DND-41 (cell line): ENCODE measurements at regions not wholly inside any gene's neighbourhood (a gene's known extent, or its start where the extent isn't known, plus 50 kb on each side); places are given as distances from the start of the nearest gene placed in this dataset.

Source experiments
- ATAC-seq: fragments of 200-7000 bp; cut with Tn5 transposase; 3 replicates; pipeline ENCODE4 v1.9.1; 2021; ENCODE audit warnings: low read depth; ENCODE audit not compliant: insufficient read depth
- DNase-seq: peaks from one replicate; pipeline ENCODE4 v3.0.0-alpha.2; 2020
- H2AFZ ChIP-seq: 2 replicates; pipeline ENCODE4 v1.6.0; 2012; ENCODE audit warnings: low read depth, low read length
- H3K27ac ChIP-seq: 2 replicates; pipeline ENCODE4 v1.5.1; 2012; ENCODE audit warnings: low read length, inconsistent platforms
- H3K27me3 ChIP-seq: fragments of 200-600 bp; sonication (generic); 2 replicates; pipeline ENCODE4 v1.6.0; 2012; ENCODE audit warnings: low read length, mild to moderate bottlenecking, inconsistent platforms; ENCODE audit not compliant: insufficient read depth, poor library complexity
- H3K36me3 ChIP-seq: 2 replicates; pipeline ENCODE4 v1.5.1; 2012; ENCODE audit warnings: low read length, inconsistent platforms; ENCODE audit not compliant: insufficient read depth
- H3K4me1 ChIP-seq: 2 replicates; pipeline ENCODE4 v1.5.1; 2012; ENCODE audit warnings: mild to moderate bottlenecking, low read length; ENCODE audit not compliant: insufficient read depth
- H3K4me2 ChIP-seq: 2 replicates; pipeline ENCODE4 v1.6.0; 2012; ENCODE audit warnings: mild to moderate bottlenecking, moderate library complexity, low read length, inconsistent platforms; ENCODE audit not compliant: insufficient read depth
- H3K4me3 ChIP-seq, 2 experiments: fragments of 200-600 bp in 1 of 2; shearing (Covaris generic) in 1 of 2; 2 replicates each; pipeline ENCODE4 v1.5.1; 2012 to 2016; ENCODE audit warnings: inconsistent platforms in 2 of 2, low read length in 2 of 2, mild to moderate bottlenecking in 2 of 2, low read depth in 1 of 2, moderate library complexity in 1 of 2
- H3K79me2 ChIP-seq: 2 replicates; pipeline ENCODE4 v1.6.0; 2012; ENCODE audit warnings: low read length, inconsistent platforms; ENCODE audit not compliant: insufficient read depth
- H3K9ac ChIP-seq: 2 replicates; pipeline ENCODE4 v1.6.0; 2012; ENCODE audit warnings: low read depth, mild to moderate bottlenecking, inconsistent platforms, low read length, moderate library complexity
- H3K9me3 ChIP-seq: 2 replicates; pipeline ENCODE4 v1.5.1; 2012; ENCODE audit warnings: low read length, moderate library complexity, mild to moderate bottlenecking, inconsistent platforms; ENCODE audit not compliant: insufficient read depth, severe bottlenecking
- H4K20me1 ChIP-seq: 2 replicates; pipeline ENCODE4 v1.6.0; 2012; ENCODE audit warnings: low read length; ENCODE audit not compliant: insufficient read depth
- EZH2 ChIP-seq: IDR thresholded peaks from 3 replicates; pipeline ENCODE4 v1.6.1; 2012; ENCODE audit warnings: borderline replicate concordance, low read depth, mild to moderate bottlenecking, moderate library complexity, low read length, inconsistent platforms; ENCODE audit not compliant: severe bottlenecking
- TF ChIP-seq, protein P1 (sequence below): IDR thresholded peaks from 2 replicates; pipeline ENCODE4 v1.5.1; 2012; ENCODE audit warnings: borderline replicate concordance, low read length, moderate library complexity, mild to moderate bottlenecking; ENCODE audit not compliant: poor library complexity, severe bottlenecking; ENCODE audit errors: extremely low read depth

GRCh38 chr2:105180491-105180972, 61.0 kb upstream of the GPR45 start:
- H3K4me2 ChIP-seq = no peak overlapping the region
- DNase-seq (no peak), ATAC-seq (no peak)
- no peaks in the 10 kb centered on the region for H3K4me1 ChIP-seq
- H2AFZ ChIP-seq = no peak overlapping the region
- H4K20me1 ChIP-seq = no peaks in the 10 kb centered on the region
- no peaks in the 10 kb centered on the region for H3K27me3 ChIP-seq
- H3K79me2 ChIP-seq = no peaks in the 10 kb centered on the region
- TF ChIP-seq EZH2 = no peak
- TF ChIP-seq, protein P1, sequence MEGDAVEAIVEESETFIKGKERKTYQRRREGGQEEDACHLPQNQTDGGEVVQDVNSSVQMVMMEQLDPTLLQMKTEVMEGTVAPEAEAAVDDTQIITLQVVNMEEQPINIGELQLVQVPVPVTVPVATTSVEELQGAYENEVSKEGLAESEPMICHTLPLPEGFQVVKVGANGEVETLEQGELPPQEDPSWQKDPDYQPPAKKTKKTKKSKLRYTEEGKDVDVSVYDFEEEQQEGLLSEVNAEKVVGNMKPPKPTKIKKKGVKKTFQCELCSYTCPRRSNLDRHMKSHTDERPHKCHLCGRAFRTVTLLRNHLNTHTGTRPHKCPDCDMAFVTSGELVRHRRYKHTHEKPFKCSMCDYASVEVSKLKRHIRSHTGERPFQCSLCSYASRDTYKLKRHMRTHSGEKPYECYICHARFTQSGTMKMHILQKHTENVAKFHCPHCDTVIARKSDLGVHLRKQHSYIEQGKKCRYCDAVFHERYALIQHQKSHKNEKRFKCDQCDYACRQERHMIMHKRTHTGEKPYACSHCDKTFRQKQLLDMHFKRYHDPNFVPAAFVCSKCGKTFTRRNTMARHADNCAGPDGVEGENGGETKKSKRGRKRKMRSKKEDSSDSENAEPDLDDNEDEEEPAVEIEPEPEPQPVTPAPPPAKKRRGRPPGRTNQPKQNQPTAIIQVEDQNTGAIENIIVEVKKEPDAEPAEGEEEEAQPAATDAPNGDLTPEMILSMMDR = no peak
- no peaks in the 10 kb centered on the region for H3K9me3 ChIP-seq
- H3K36me3 ChIP-seq = no peaks in the 10 kb centered on the region
- no peak overlapping the region for H3K4me3 ChIP-seq
- H3K9ac ChIP-seq = no peak overlapping the region
- H3K27ac ChIP-seq = no peak overlapping the region

DNA sequence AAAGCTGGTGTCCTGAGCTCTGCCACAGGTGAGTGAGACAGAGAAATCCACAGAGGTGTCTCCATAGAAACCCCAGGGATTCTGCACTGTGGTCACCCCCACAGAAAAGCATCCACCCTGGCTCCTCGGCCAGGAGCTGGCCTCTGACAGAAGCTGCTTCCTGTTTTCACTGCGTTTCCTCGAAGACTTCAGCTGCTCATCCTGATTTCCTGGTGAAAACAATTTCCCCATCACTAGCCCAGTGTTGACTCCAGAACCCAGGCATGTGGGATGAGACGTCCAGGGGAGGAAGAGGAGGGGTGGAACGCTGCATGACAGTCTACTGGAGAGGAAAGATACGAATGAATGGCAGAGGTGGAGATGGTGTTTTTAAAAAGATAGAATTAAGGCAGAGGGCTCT, 60.3 kb upstream of the GPR45 start:
- Histone ChIP-seq H3K36me3 (no peaks in the 10 kb centered on the region), H3K9me3 (no peaks in the 10 kb centered on the region), H2AFZ (no peak overlapping the region), H3K79me2 (no peaks in the 10 kb centered on the region), H3K27ac (no peak overlapping the region), H3K27me3 (no peaks in the 10 kb centered on the region), H3K9ac (no peak overlapping the region), H3K4me3 (no peak overlapping the region), H3K4me2 (no peak overlapping the region), H3K4me1 (no peaks in the 10 kb centered on the region), H4K20me1 (no peaks in the 10 kb centered on the region)
- TF ChIP-seq, protein P1 = no peak
- no peak for TF ChIP-seq EZH2
- ATAC-seq (no peak), DNase-seq (no peak)

- H4K20me1 ChIP-seq = no peaks in the 10 kb centered on the region
- TF ChIP-seq EZH2 = no peak
- TF ChIP-seq, protein P1 = no peak
- ATAC-seq (no peak), DNase-seq (no peak)
- H3K4me1 ChIP-seq = no peaks in the 10 kb centered on the region
- H3K27ac ChIP-seq = no peak overlapping the region
- H3K27me3 ChIP-seq = peaks cover 3% of the 10 kb centered on the region
- H3K9ac ChIP-seq = no peak overlapping the region
- no peaks in the 10 kb centered on the region for H3K36me3 ChIP-seq
- H3K79me2 ChIP-seq = no peaks in the 10 kb centered on the region
- no peak overlapping the region for H2AFZ ChIP-seq
- H3K4me3 ChIP-seq = no peak overlapping the region
- H3K9me3 ChIP-seq = no peaks in the 10 kb centered on the region
- H3K4me2 ChIP-seq = no peak overlapping the region
Measured at GRCh38 chr2:105183555-105184323, 57.8 kb upstream of the GPR45 start.

- H3K27me3 ChIP-seq = peaks cover 3% of the 10 kb centered on the region
- H3K4me3 ChIP-seq = no peak overlapping the region
- H3K36me3 ChIP-seq = no peaks in the 10 kb centered on the region
- ATAC-seq (no peak), DNase-seq (no peak)
- H3K27ac ChIP-seq = no peak overlapping the region
- no peaks in the 10 kb centered on the region for H3K9me3 ChIP-seq
- H3K79me2 ChIP-seq = no peaks in the 10 kb centered on the region
- no peak overlapping the region for H3K4me2 ChIP-seq
- no peaks in the 10 kb centered on the region for H3K4me1 ChIP-seq
- TF ChIP-seq, protein P1 = no peak
- TF ChIP-seq EZH2 = no peak
- no peak overlapping the region for H2AFZ ChIP-seq
- H4K20me1 ChIP-seq = no peaks in the 10 kb centered on the region
- no peak overlapping the region for H3K9ac ChIP-seq
Measured at GRCh38 chr2:105184420-105184819, 57.1 kb upstream of the GPR45 start.
